ENCODE measurements at regions not wholly inside any gene's neighbourhood (a gene's known extent, or its start where the extent isn't known, plus 50 kb on each side); places are given as distances from the start of the nearest gene placed in this dataset.

DNA sequence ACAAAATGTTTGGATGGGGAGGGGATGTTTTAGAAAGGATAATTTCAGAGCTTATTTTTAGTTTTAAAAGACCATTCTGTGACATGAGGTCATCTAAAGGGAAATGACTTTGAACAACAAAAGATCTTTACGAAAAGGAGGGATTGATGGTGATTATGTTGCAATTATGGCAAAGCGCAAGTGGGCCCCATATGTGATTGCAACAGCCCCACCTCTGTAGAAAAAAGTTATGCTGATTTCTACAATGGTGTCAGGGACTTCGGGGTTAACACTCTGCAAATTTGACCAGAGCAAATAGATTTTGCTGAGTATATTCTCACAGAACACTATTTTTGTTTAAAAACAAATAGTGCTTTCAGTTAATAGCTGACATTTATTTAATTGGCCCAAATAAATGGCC, 312.8 kb downstream of the NSG2 start:
- no peak for DNase-seq (ENCODE audit: low read depth)

DNA sequence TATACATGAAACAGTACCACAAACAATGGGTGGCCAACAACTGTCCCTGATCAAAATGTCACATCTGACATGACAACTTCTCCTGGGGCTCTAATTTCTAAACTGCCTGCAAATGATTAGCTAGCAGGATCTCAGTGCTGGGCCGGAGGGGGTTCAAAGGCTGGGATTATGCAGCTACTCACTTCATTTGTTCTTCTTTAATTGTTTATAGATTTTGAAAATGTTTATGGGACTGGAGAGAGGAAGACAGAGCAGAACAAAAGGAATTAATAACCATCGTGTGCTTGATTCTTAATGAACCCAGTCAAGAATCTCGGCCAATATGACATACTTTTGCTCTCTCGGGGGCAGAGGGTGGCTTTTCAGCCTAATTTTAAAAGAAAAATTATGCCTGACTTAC, 313.6 kb downstream of the NSG2 start:
- DNase-seq (ENCODE audit: low read depth) = no peak

DNA sequence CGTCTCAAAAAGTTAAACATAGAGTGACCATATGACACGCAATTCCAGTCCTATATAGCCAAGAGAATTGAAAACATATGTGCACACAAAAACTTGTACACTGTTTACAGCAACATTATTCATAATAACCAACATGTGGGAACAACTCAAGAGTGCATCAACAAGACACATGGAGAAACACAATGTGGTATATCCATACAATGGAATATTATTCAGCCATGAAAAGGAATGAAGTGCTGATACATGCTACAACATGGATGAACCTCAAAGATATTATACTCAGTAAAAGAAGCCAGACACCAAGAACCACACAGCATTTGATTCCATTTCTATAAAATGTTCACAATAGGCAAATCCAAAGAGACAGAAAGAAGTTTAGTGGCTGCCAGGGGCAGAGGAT, 317.0 kb downstream of the NSG2 start:
- no peak for DNase-seq (ENCODE audit: low read depth)

DNA sequence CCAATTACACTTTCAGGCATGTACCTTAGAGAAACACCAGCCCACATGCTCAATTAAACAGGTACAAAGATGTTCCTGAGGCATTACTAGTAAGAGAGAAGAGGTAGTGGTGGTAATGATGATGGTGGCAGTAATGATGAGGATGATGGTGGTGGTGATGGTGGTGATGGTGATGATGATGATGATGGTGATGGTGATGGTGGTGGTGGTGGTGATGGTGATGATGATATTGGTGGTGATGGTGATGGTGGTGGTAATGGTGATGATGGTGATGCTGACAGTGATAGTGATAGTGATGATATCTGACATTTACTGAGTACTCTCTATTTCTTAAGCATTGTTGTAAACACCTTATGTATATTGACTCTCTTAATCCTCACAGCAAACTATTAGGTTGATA, 318.4 kb downstream of the NSG2 start:
- no peak for DNase-seq (ENCODE audit: low read depth)

DNA sequence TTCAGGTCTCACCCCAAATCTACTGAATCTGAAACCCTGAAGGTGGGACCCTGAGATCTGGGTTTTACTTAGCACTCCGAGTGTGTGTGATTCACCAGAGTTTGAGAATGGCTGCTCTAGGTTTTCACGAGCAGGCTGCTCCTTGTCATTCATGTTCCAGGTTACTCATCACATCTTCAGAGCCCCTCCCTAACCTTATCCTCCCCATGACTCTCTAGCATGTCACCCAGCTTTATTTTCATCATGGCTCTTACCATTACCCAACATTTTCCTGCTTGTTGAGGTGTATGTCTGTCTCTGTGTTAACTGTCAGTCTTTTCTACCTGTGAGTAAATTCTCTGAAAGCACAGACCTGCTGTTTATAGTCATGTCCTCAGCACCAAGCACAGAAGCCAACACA, 319.2 kb downstream of the NSG2 start:
- DNase-seq (ENCODE audit: low read depth) = no peak

DNA sequence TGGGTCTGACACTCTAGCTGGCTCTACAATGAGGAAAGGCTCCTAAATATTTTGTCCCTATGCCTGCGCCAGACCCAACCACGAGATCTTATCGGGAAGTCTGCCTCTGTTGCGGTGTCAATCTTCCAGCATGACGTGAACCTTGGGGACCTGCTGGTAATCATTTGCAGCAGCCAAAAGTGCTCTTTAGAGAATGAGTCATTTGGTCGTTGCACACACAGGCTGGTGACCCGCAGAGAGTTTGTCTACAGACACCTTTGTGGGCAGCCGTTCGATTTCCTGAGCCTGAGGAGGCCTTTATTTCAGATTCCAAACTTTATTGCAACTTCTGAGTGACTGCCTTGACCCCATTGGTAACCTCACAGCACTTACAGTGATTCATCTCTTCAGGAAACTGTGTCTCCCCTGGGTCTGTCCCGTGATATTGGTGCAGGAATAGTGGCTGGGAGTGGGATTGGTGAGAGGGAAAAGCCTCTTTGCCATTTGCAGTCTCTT, 326.1 kb downstream of the NSG2 start:
- no peak for DNase-seq (ENCODE audit: low read depth)

DNA sequence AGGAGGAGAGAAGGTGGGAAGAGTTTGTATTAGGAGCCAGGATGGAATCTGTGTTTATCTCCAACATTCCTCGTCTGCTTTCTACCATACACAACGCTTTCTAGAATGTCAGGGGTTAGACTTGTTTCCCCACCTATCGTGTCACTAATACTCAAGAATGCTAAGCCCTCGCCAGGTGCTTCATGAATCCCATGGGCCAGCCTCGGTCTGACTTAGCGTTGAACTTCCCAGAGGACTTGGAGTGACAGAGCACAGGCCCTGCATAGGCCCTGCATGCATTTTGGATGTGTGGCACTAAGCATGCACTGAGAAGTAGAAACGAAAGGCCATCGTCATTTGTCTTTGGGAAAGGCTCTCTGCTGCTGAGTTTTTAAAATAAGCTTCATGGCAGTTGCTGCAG, 328.7 kb downstream of the NSG2 start:
- no peak for DNase-seq (ENCODE audit: low read depth)

DNA sequence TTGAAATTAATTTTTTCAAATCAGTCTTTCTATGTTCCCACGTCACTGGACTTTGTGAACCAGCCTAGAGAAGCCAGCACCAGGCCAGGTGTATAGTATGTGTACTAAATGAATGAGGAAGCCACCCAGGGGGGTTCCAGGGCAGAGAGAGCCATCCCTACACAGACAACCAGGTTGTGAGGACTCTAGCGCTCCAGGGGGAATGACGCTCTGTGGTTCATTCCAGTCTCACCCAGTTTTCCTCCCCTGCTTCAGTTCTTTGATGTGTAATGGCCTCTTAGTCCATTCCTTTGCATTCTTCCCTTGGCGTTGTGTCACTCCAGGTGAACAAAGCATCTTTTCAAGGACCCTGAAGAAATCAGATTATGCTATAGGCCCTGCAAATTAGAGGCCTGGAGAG, 330.6 kb downstream of the NSG2 start:
- no peak for DNase-seq (ENCODE audit: low read depth)

DNA sequence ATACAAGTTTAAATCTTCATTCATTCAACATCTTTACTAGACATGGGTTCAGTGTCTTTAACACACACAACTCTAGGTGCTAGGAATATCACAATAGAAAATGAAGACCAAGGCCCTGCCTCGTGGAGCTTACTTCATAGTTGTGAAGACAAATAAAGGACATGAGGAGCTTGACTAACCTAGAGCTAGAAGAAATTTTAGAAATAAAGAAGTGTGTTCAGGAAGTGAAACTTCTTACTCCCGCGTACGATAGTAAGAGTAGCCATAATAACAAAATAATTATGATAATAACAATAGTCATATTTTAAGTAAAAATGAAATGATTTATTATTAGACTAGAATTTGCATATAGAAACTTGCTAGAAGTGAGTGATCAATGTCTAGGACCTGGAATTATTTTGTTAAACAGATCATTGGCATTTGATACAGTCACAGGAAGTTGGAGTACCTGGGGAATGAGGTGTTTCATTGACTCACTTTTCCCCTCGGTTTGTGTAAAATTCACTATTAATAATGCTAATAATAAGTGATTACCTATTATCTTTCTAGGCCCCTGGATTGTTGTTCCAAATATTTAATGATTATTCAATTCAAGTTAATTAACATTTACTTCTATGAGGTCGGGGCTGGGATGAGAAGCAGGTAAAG, 331.3 kb downstream of the NSG2 start:
- no peak for DNase-seq (ENCODE audit: low read depth)

DNA sequence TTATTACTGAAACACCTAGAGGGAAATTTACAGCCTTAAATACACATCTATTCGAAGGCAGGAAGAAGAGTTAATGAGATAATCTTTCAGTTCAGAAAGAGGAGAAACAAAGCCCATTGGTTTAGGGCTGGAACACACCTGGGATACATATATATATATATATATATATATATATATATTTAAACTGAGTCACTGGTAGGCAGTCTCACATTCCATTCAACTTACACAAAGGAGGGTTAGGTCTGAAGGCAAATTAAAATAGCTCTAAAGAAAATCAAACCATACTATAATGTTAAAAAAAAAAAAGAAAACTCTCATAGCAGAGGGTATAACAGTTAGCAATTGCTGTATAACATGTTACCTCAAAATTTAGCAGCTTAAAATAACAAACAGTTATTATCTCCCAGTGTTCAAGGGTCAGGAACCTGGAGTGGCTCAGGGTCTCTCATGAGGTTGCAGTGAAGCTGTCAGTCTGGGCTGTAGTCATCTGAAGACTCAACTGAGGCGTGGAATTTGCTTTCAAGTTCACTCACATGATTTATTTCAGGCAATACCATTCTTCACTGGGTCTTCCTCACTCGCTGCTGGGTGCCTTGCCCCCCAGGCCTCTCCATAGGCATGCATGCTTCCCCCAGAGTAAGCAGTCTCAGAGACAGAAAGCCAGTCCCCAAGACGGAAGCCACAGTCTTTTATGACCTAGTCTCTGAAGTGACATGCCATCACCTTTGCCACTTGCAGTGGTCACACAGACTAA, 332.8 kb downstream of the NSG2 start:
- no peak for DNase-seq (ENCODE audit: low read depth)

DNA sequence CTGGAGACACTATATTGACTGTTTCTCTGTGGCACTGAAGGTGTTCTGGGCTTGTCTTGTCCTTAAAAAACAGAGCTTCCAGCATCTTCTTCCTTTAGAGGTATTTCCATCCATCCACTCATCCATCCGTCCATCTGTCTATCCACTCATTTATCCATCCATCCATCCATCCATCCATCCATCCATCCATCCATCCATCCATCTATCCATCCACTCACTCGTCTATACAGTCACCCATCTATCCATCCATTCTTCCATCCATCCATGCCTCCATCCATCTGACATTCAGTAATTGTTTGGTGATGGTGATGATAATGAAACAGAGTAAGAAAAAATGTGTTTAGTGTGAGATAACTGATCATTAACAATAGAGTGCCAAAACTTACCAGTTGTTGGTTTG, 334.8 kb downstream of the NSG2 start:
- DNase-seq (ENCODE audit: low read depth) = no peak

DNA sequence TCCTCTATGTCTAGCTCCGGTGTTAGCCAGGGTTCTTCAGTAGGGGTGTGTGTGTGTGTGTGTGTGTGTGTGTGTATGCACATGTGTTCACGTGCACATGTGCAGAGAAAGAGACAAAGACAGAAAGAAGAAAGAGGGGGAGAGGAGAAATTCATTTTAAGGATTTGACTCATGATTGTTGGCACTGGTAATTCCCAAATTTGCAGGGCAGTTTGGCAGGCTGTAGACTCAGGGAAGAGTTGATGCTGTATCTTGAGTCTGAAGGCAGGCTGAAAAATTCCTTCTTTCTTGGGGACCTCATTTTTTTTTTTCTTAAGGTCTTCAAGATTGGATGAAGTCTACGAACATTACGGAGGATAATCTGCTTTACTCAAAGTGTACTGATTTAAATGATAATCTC, 335.7 kb downstream of the NSG2 start:
- DNase-seq (ENCODE audit: low read depth) = no peak

DNA sequence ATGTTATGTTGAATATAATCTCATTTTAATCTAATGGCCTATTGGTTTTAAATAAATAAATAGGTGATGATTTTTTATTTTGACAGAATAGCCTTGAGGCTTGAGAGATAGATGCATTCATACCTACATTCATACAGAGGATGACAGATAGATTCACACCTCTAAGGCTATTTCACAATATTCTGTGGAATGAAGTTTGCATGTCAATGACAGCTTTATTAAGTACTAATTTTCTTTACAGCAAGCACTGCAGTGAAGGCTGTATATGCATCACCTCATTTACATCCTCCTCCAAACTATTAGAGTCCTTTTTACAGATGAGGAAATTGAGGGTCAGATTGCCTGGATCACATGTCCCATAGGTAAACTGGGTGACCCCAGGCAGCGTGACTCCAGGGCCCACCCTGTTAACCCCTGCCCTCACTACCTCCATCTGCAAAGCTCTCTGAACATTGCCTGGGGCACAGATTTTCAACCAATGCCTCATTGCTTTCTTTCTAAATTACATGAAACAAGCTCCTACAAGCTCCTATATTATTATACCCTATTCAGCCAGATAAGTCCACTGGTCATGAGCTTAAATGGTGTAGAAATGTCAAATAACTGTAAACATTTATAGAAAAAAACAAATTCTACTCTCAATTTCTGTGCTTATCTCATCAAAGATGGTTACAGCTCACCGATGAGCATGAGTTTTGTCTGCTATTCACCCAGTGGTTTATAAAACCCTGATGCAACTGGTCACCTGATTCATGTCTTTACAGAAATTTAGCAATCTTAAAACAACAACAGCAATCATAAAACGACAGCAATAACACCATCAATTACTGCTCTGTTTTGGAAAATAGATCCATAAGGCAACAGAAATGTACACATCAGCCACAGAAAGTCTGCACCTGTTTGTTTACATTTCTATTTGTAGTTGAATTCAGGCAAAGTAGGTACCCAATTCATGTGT, 338.0 kb downstream of the NSG2 start:
- no peak for DNase-seq (ENCODE audit: low read depth)

DNA sequence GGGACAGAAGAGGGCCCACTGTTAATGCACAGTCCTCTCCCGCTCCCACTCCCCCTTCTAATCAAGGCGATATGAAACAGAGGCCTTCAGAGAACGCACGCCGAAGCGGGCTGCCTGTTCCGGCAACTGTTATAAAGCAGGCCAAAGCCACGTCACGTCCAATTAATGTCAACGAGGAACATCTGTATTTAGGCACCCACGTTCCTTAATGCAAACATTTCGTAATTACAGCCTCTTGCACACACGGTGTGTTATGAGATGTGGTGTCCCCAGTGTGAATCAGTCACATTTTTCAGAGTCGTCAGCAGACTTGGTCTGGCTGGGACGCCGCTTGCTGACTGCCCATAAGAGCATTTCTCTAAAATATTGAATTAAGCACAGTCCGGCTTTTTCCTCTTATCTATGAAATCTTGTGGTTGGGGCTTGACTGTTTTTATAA, 339.0 kb downstream of the NSG2 start:
- DNase-seq (ENCODE audit: low read depth) = no peak

DNA sequence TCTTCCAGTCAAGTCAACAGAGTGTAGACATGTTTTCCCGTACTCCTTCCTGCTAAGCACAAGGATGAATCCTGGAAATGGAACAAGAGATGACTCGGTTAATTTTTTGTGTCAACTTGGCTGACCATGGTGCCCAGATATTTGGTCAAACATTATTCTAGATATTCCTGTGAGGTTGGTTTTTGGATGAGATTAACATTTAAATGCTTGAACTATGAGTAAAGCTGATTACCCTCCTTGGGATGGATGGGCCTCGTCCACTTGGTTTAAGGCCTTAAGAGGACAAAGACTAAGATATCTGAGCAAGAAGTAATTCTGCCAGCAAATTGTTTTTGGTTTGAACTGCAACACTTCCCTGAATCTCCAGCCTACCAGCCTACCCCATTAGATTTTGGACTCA, 338.1 kb upstream of the MSX2 start:
- DNase-seq (ENCODE audit: low read depth) = no peak

DNA sequence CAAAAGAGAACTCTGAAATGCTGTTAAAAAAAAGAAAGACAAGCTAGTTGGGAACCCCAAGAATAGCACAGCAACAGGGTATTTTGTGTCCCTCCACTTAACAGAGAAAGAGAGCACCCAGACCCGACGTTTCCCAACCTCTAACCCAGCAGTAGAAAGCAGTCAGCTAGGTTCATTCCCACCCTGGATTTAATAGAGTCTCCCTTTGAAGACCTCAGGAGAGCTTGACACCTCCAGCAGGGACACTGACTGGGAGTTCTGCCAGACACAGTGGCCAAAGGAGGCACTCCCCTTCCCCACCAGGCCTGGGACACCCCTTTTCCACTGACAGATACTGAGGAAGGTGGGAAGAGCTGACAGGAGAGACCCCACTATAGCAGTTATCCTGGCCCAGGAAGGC, 337.5 kb upstream of the MSX2 start:
- no peak for DNase-seq (ENCODE audit: low read depth)

DNA sequence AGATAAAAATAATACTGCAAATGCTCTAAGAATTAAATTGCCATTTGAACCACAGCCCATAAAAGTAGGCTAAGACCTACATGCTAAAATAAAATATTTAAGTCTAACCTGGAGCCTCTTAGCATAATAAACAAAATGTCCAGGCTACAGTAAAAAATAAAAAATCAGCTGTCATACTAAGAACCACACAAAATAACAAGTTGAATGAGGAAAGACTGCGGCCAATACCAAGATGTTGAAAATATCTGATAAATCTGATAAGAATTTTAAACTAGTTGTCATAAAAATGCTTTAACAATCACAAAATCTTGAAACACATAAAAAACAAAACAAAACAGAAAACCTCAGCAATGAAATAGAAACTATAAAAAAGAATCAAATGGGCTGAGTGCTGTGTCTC, 336.9 kb upstream of the MSX2 start:
- no peak for DNase-seq (ENCODE audit: low read depth)

DNA sequence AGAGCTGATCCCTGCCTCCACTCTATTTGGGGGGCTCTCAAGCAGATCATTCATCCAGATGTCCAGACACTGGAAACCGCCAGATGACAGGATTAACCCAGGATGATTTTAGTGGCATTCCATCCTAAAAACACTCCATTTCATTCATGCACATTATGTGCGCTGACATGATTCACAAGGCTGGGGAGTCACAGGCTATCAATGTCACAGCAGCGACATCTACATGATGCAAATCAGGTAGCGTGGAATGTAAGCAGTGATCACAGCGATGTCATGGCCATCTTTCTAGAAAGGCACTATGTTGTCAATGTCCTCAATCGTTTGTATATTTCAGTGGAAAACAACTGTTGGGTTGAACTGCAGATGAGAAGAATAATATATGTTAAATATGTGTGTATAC, 331.5 kb upstream of the MSX2 start:
- DNase-seq (ENCODE audit: low read depth) = no peak

DNA sequence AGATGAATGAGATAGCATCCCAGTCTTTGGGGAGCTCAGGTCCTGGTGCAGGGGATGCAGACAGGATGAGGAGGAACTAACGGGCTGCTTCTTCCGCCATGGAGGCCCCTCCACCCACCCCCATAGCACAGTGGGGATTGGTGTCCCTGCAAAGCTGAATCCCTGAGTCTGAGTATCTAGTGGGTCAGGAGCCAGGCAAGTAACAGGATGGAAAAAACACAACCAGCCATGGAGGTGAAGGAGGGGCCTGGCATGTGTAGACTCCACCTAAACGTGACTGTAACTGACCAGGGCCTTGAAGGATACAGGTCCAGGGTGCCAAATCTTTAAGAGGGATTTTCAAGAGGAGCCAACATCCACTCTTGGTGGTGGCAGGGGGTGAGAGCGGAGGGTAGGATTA, 327.8 kb upstream of the MSX2 start:
- no peak for DNase-seq (ENCODE audit: low read depth)

DNA sequence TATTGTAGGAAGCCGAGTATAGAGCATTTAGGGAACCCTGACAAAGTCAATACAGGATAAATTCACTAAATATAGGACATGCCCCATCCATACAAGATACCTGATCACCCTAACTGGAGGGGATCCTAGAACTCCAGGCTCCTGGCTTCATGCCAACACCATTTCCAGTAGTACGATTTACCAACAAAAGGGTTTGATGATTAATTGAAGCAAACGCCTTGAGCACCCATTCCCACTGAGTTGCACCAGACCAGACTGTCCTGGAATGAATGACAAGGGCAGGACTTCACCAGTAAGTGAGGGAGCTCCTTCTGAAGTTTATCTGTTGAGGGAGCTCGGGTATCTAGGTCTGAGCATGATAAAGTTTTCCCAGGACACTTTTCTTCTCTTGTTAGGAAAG, 327.2 kb upstream of the MSX2 start:
- no peak for DNase-seq (ENCODE audit: low read depth)

DNA sequence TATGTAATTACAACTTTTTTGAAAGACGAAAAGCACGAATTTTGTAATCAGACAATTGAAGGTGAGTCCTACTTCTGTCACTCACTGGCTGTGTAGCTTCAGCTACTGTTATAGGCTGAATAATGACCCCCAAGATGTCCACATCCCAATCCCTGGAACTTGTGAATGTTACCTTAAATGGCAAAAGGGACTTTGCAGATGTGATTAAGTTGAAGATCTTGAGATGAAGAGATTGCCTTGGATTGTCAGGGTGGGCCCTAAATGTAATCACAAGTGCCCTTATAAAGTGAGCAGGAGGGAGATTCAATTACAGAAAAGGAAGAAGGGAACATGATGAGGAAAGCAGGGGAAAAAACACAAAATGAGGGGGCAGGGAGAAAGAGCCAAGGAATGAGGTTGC, 326.2 kb upstream of the MSX2 start:
- no peak for DNase-seq (ENCODE audit: low read depth)

DNA sequence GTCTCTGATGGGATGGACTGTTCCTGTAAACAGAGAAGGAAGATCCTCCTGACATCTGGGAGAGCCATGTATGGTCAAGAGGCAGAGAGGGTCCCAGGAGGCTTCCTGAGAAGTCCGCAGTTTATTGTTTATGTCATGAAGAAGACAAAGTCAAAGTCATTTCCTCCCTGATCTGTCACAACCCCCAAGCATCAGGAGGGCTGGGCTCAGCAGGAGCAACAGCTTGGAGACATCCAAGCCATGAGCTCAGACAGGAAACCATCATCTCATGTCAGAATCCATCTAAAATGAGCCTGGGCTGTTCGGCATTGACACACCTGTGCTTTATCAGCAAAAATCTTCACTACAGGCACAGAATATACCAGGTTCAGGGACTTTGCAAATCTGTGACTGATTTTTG, 325.0 kb upstream of the MSX2 start:
- no peak for DNase-seq (ENCODE audit: low read depth)

Measured in myocyte (in vitro differentiated cells).